H1 (cell line): ENCODE measurements at regions not wholly inside any gene's neighbourhood (a gene's known extent, or its start where the extent isn't known, plus 50 kb on each side); places are given as distances from the start of the nearest gene placed in this dataset.

ENCODE experiments used
- CTCF ChIP-seq, 3 experiments: IDR thresholded peaks; 1 replicate in 2 of 3; 2 replicates in 1 of 3; pipeline versions ENCODE4 v1.5.1 to v1.6.1; 2011; ENCODE audit warnings: low read length in 3 of 3, mild to moderate bottlenecking in 3 of 3, inconsistent platforms in 2 of 3, low read depth in 1 of 3, moderate library complexity in 1 of 3; ENCODE audit not compliant: insufficient read depth in 1 of 3; ENCODE audit errors: control extremely low read depth in 1 of 3
- FOSL1 ChIP-seq: IDR thresholded peaks from 2 replicates; pipeline ENCODE4 v1.6.1; 2011; ENCODE audit warnings: mild to moderate bottlenecking, low read depth, low read length, moderate library complexity; ENCODE audit not compliant: insufficient read depth
- HDAC6 ChIP-seq: IDR thresholded peaks from one replicate; pipeline ENCODE4 v1.7.1; 2012; ENCODE audit warnings: low read depth, mild to moderate bottlenecking, inconsistent platforms, low read length, moderate library complexity
- RFX5 ChIP-seq: IDR thresholded peaks from 2 replicates; pipeline ENCODE4 v1.6.1; 2011; ENCODE audit warnings: low read depth, low read length, improper control_type of control experiment, borderline replicate concordance
- SIN3A ChIP-seq, 2 experiments: IDR thresholded peaks in 1 of 2; conservative IDR thresholded peaks in 1 of 2; 2 replicates each; pipeline ENCODE4 v1.6.1; 2011 to 2012; ENCODE audit warnings: low read length in 2 of 2, improper control_type of control experiment in 1 of 2, low read depth in 1 of 2, mild to moderate bottlenecking in 1 of 2
- SP2 ChIP-seq: IDR thresholded peaks from 2 replicates; pipeline ENCODE4 v1.6.1; 2012; ENCODE audit warnings: mild to moderate bottlenecking, low read length, inconsistent platforms
- TEAD4 ChIP-seq: IDR thresholded peaks from 2 replicates; pipeline ENCODE4 v1.6.1; 2012; ENCODE audit warnings: low read depth, low read length, inconsistent platforms, mixed read lengths

GRCh38 chr4:100084892-100085291, 105.4 kb downstream of the DDIT4L start (continued):
- no peak for TF ChIP-seq FOSL1
- TF ChIP-seq HDAC6: no peak
- no peak for TF ChIP-seq SP2
- no peak for TF ChIP-seq CTCF (IDR thresholded peaks at IDR 0.05; ENCODE audit: control extremely low read depth in 1 of 3, insufficient read depth in 1 of 3, low read depth in 1 of 3, low read length in 3 of 3)
- no peak for TF ChIP-seq TEAD4
- TF ChIP-seq SIN3A (conservative IDR thresholded peaks at IDR 0.05 in 1 of 2, IDR thresholded peaks at IDR 0.05 in 1 of 2; ENCODE audit: low read depth in 1 of 2, low read length in 2 of 2): no peak
- no peak for TF ChIP-seq RFX5
